HT-29 (cell line): ENCODE measurements at regions not wholly inside any gene's neighbourhood (a gene's known extent, or its start where the extent isn't known, plus 50 kb on each side); places are given as distances from the start of the nearest gene placed in this dataset.
"Not testable (repeated sequence)": the region's sequence is repeated elsewhere in the genome, so short reads cannot be mapped to it uniquely, and the experiment has no call there.

ENCODE experiments used
- DNase-seq: peaks from one replicate; pipeline ENCODE4 v3.0.0-alpha.2; 2015; ENCODE audit warnings: low spot score

- DNase-seq = no peak
Observed at GRCh38 chr22:44630826-44631225, 71.2 kb upstream of the PRR5 start.

GRCh38 chr22:44628835-44629234 is 73.2 kb upstream of the PRR5 start:
- no peak for DNase-seq

GRCh38 chr22:44628273-44628672 is 73.7 kb upstream of the PRR5 start:
- DNase-seq = no peak

GRCh38 chr22:44627521-44628139 is 74.4 kb upstream of the PRR5 start:
- no peak for DNase-seq

GRCh38 chr22:44625981-44626687 is 75.9 kb upstream of the PRR5 start:
- DNase-seq = peak; percentile 71

GRCh38 chr22:44625421-44625760 is 76.6 kb upstream of the PRR5 start:
- no peak for DNase-seq

- DNase-seq = no peak
Observed at GRCh38 chr22:44624689-44625420, 77.1 kb upstream of the PRR5 start.

GRCh38 chr22:44623771-44624510 is 78.1 kb upstream of the PRR5 start:
- peak; percentile 25 for DNase-seq

- DNase-seq = no peak
Observed at GRCh38 chr22:44622679-44623078, 79.3 kb upstream of the PRR5 start.

- peak; percentile 10 for DNase-seq
Observed at GRCh38 chr22:44622147-44622427, 79.9 kb upstream of the PRR5 start.

GRCh38 chr22:44621401-44622146 is 80.4 kb upstream of the PRR5 start:
- no peak for DNase-seq

- DNase-seq = no peak
Observed at GRCh38 chr22:44620841-44621257, 81.2 kb upstream of the PRR5 start.

GRCh38 chr22:44620129-44620840 is 81.7 kb upstream of the PRR5 start:
- DNase-seq = peak; percentile 22

GRCh38 chr22:44619560-44620128 is 82.4 kb upstream of the PRR5 start:
- not testable (repeated sequence) for DNase-seq

GRCh38 chr22:44618910-44619309 is 83.1 kb upstream of the PRR5 start:
- DNase-seq = not testable (repeated sequence)

- no peak for DNase-seq
Observed at GRCh38 chr22:44618400-44618799, 83.6 kb upstream of the PRR5 start.

GRCh38 chr22:44617828-44618227 is 84.2 kb upstream of the PRR5 start:
- DNase-seq = no peak

- no peak for DNase-seq
Observed at GRCh38 chr22:44616882-44617655, 84.9 kb upstream of the PRR5 start.

GRCh38 chr22:44616461-44616860 is 85.5 kb upstream of the PRR5 start:
- no peak for DNase-seq
